Skeletal muscle satellite cell (primary cell): ENCODE measurements at regions not wholly inside any gene's neighbourhood (a gene's known extent, or its start where the extent isn't known, plus 50 kb on each side); places are given as distances from the start of the nearest gene placed in this dataset.
A peak's percentile ranks its signal among the peaks of the same experiment; 100 is the strongest.
"Not testable (repeated sequence)": the region's sequence is repeated elsewhere in the genome, so short reads cannot be mapped to it uniquely, and the experiment has no call there.

ENCODE experiments used
- H3K27me3 ChIP-seq: 2 replicates; pipeline ENCODE4 v1.7.0; 2013; ENCODE audit warnings: low read length; ENCODE audit not compliant: control insufficient read depth, insufficient read depth
- H3K36me3 ChIP-seq: 2 replicates; pipeline ENCODE4 v1.7.0; 2013; ENCODE audit warnings: mild to moderate bottlenecking, control low read depth, low read length; ENCODE audit not compliant: insufficient read depth
- H3K4me1 ChIP-seq: 2 replicates; pipeline ENCODE4 v1.7.0; 2013; ENCODE audit warnings: low read length; ENCODE audit not compliant: control insufficient read depth, insufficient read depth
- H3K4me2 ChIP-seq: 2 replicates; pipeline ENCODE4 v1.7.0; 2013; ENCODE audit warnings: mild to moderate bottlenecking, low read length
- H3K4me3 ChIP-seq: 2 replicates; pipeline ENCODE4 v1.7.0; 2013; ENCODE audit warnings: low read length
- H3K9ac ChIP-seq: 2 replicates; pipeline ENCODE4 v1.7.0; 2013; ENCODE audit warnings: mild to moderate bottlenecking, low read depth, low read length, moderate library complexity
- H3K9me3 ChIP-seq: replicated peaks from 2 replicates; pipeline ENCODE4 v1.7.0; 2013; ENCODE audit warnings: mild to moderate bottlenecking, control low read depth, low read length

DNA sequence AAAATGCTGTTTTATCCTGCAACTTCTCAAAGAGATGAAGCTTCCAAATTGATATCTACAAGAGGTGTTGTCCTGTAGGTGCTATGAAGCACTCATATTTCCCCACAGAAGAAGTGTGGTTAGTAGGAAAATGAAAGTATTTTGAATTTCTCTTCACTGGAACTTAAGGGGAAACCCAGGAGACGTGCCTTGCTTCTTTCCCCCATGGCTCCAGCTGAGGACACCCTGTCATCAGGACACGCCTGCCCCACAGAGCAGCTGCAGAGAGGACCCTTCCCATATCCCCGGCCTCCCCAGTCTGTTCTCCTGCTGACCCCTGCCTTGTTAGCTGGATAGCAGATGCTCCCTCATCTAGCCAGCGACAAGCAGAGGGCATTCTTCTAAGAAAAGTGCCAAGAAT lies 371.3 kb downstream of the COG6 start:
- Histone ChIP-seq H3K4me3 (no peak overlapping the region), H3K36me3 (no peaks in the 10 kb centered on the region), H3K9ac (no peak overlapping the region), H3K4me1 (peaks cover 34% of the 10 kb centered on the region), H3K4me2 (no peak overlapping the region), H3K27me3 (no peaks in the 10 kb centered on the region), H3K9me3 (no peaks in the 10 kb centered on the region)

DNA sequence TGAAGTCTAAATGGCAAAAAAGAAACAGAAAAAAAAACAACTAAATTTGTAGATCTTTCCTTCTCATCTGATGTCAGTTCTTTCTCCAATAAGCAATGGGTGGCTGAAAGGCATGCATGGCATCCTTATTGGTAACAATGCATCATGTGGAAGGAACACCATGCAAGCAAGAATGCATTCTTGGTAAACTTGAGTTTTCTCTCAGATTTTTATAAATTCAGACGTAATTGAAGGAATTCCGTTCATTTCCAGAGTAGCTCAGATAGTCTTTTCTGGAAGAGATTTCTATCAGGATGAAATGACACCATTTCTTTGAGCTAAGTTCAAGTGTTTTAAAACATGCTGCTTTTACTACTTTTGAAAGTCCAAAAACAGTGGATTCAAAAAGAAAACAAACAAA lies 373.0 kb downstream of the COG6 start:
- H3K4me3 ChIP-seq: no peak overlapping the region
- peaks cover 34% of the 10 kb centered on the region for H3K4me1 ChIP-seq
- H3K27me3 ChIP-seq: no peaks in the 10 kb centered on the region
- no peak overlapping the region for H3K4me2 ChIP-seq
- no peaks in the 10 kb centered on the region for H3K9me3 ChIP-seq
- H3K9ac ChIP-seq: no peak overlapping the region
- no peaks in the 10 kb centered on the region for H3K36me3 ChIP-seq

DNA sequence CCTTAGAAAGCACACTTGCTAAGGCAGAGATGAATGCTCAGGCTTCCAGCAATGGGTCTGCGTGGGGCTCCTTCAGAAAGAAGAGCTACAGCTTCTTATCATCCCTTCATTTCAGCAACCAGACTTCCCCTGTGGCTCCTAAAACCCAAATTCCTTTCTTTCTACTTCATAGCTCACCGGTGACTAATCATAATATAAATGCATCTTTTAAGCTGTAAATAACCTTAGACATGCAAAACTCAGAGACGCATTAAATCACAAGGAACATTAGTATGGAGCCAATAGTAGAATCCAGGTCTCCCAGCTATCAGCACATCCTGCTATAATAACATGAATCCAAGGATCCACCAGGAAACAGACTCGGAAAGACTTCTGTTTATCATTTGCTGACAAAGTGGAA lies 375.6 kb downstream of the COG6 start:
- Histone ChIP-seq H3K27me3 (no peaks in the 10 kb centered on the region), H3K9ac (peak overlapping the region; percentile 9), H3K36me3 (no peaks in the 10 kb centered on the region), H3K4me1 (peaks cover 22% of the 10 kb centered on the region), H3K9me3 (no peaks in the 10 kb centered on the region), H3K4me2 (peak overlapping the region; percentile 29), H3K4me3 (no peak overlapping the region)

DNA sequence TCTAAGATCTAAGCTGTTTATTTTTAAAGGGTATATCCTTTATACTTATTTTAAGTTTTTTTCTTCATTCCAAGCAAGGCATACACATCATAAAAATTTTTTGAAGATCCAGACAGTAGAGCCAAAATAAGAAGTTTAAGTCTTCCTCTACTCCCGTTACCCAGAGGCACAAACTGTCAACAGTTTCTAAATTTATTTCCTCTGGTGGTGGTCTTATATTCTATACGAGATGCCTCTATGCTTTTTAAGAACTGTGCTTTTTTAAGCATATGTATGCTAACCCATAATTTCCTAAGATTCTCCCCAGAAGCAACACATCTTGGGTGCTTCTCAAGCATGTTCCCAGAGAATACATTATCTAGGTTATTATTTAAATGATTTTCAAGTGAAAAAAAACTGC lies 383.6 kb downstream of the COG6 start:
- no peak overlapping the region for H3K9ac ChIP-seq
- H3K4me1 ChIP-seq: peaks cover 7% of the 10 kb centered on the region
- no peak overlapping the region for H3K4me3 ChIP-seq
- H3K36me3 ChIP-seq: no peaks in the 10 kb centered on the region
- H3K9me3 ChIP-seq: no peaks in the 10 kb centered on the region
- H3K27me3 ChIP-seq: no peaks in the 10 kb centered on the region
- no peak overlapping the region for H3K4me2 ChIP-seq

DNA sequence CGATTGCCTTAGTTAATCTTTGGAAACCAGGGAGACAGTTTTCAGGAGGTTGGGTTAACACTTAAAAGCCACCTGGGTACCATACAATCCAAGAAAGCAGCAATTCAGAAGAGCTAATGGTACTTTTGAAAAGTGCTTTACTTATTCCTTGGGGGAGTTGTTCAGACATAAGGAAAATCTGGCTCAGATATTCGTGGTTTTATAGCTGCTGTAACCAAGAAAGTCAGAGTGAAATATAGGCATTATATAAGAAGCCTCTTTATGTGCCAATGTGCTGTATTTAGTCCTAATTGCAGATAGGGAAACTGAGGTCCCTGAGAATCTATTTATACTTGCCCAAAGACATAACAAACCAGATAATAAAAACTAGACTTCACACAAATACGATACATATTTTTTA lies 387.5 kb downstream of the COG6 start:
- Histone ChIP-seq H3K9me3 (no peaks in the 10 kb centered on the region), H3K4me3 (no peak overlapping the region), H3K9ac (no peak overlapping the region), H3K4me1 (no peaks in the 10 kb centered on the region), H3K4me2 (no peak overlapping the region), H3K27me3 (no peaks in the 10 kb centered on the region), H3K36me3 (no peaks in the 10 kb centered on the region)

DNA sequence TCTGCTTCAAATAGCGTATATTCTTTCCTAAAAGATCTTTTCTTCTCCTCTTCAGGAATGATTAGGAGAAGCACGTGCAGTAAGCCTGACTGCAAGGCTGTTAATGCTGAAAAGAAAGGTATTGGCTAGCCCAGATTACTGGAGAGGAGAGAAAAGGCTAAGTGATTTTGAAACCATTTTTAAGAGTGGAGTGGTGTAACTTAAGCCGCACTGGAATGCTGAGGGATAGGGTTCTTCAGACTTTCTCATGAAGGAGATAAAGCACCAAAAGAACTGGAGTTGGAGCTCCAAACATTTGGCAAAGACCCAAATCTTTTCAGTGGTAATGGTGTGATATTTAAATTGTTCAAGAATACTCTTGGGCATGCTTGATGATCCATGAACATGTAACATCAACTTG lies 388.3 kb downstream of the COG6 start:
- Histone ChIP-seq H3K36me3 (no peaks in the 10 kb centered on the region), H3K9ac (no peak overlapping the region), H3K27me3 (no peaks in the 10 kb centered on the region), H3K4me1 (no peaks in the 10 kb centered on the region), H3K9me3 (no peaks in the 10 kb centered on the region), H3K4me3 (no peak overlapping the region), H3K4me2 (no peak overlapping the region)

DNA sequence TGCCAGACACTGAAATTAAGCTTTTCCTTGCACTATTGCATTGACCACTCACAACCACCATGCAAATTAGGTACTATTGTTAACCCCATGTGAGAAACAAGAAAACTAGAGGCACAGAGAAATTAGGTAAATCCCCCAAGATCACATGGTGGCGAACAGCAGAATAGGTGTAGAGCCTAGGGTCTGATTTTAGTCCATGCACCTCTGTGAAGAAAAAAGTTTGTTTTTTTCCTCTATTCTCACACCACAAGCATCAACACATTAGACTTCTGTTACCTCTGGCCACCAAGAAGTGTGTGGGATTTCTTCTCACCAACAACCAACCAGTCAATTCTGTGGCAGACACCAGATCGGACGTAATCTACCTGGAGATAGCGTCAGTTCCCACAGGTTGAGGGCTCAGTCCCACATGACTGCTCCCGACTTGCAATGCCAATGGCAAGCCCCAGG lies 391.9 kb downstream of the COG6 start:
- H3K27me3 ChIP-seq: no peaks in the 10 kb centered on the region
- H3K9me3 ChIP-seq: no peaks in the 10 kb centered on the region
- H3K4me3 ChIP-seq: no peak overlapping the region
- H3K4me2 ChIP-seq: no peak overlapping the region
- no peaks in the 10 kb centered on the region for H3K4me1 ChIP-seq
- no peaks in the 10 kb centered on the region for H3K36me3 ChIP-seq
- no peak overlapping the region for H3K9ac ChIP-seq

DNA sequence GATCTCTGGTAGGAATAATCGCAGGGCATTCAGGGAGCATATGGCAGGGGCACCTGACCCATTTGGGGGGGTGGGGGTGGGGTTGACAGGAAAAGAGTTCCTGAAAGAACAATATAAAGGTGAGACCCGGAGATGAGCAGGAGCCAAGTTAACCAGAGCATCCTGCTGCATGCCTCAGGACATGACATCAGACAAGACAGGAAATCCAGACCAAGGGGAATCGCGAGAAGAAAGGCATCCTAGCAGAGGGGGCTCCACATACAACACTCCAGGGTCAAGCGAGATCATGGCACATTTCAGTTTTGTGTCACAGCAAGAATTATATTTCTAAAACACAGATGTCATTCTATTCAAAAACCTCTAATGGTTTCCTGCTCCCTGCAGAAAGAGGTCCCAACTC lies 393.1 kb downstream of the COG6 start:
- Histone ChIP-seq H3K9me3 (no peaks in the 10 kb centered on the region), H3K4me3 (no peak overlapping the region), H3K36me3 (no peaks in the 10 kb centered on the region), H3K4me1 (no peaks in the 10 kb centered on the region), H3K4me2 (no peak overlapping the region), H3K9ac (no peak overlapping the region), H3K27me3 (no peaks in the 10 kb centered on the region)

DNA sequence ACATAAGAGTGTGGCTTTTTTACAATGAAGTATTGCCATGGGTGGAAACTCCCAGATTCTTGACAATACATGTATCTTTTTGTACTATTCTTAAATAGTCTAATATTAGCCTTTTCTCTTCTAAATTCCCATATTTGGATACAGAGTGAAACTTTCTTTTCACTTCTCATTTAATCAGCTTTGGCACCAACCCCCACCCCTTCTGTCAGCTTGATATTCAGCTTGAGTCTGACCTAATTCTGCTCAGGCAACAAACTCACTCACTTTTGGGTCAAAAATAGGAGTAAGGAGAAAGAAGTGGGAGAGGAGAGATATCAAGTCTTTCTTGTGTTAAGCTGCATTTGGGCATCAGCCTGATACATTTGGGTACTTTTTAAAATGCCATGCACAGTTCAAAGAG lies 397.5 kb downstream of the COG6 start:
- Histone ChIP-seq H3K4me2 (no peak overlapping the region), H3K9me3 (no peaks in the 10 kb centered on the region), H3K4me3 (no peak overlapping the region), H3K4me1 (peaks cover 8% of the 10 kb centered on the region), H3K27me3 (no peaks in the 10 kb centered on the region), H3K9ac (no peak overlapping the region), H3K36me3 (no peaks in the 10 kb centered on the region)

DNA sequence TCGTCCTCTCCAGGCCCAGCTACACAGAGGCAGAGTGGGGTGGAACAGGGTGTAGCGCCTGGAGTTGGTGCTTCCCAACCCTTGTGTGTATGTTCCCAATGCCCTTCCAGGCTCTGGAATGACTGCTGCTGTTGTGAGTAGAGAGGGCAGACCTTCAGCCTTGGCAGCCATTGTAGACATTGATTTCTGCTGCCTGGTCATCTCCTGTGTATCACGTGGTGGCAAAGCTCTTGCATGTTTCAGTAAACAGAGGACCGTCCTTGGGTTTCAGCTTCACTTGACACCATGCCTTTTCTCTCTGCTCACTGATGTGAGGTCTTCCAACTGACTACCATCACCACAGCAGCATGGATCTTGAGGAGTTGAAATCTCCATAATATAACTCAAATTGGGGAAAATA lies 397.9 kb downstream of the COG6 start:
- no peak overlapping the region for H3K4me2 ChIP-seq
- no peaks in the 10 kb centered on the region for H3K9me3 ChIP-seq
- H3K4me1 ChIP-seq: peaks cover 10% of the 10 kb centered on the region
- H3K36me3 ChIP-seq: no peaks in the 10 kb centered on the region
- H3K27me3 ChIP-seq: no peaks in the 10 kb centered on the region
- no peak overlapping the region for H3K4me3 ChIP-seq
- no peak overlapping the region for H3K9ac ChIP-seq

DNA sequence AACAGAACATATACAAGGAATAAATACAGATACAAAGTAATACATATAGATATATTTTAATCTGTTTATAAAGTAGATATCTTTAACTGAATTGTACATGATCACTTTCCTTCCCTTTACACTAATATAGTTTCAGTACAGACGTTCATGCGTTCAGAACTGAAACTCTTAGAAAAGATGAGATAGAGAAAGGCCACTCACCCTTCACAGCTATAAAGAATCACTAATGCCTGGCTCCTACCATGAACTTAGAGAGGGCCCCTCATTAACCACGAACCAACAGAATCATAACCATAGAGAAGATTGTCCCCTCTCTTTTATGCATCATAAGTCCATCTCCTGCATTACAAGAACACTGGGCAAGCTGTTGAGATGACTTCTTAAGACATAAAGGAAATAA lies 399.0 kb downstream of the COG6 start:
- not testable (repeated sequence) for H3K4me2 ChIP-seq, H3K4me3 ChIP-seq, H3K27me3 ChIP-seq, H3K36me3 ChIP-seq, H3K9me3 ChIP-seq, H3K9ac ChIP-seq
- H3K4me1 ChIP-seq: peaks cover 20% of the 10 kb centered on the region

DNA sequence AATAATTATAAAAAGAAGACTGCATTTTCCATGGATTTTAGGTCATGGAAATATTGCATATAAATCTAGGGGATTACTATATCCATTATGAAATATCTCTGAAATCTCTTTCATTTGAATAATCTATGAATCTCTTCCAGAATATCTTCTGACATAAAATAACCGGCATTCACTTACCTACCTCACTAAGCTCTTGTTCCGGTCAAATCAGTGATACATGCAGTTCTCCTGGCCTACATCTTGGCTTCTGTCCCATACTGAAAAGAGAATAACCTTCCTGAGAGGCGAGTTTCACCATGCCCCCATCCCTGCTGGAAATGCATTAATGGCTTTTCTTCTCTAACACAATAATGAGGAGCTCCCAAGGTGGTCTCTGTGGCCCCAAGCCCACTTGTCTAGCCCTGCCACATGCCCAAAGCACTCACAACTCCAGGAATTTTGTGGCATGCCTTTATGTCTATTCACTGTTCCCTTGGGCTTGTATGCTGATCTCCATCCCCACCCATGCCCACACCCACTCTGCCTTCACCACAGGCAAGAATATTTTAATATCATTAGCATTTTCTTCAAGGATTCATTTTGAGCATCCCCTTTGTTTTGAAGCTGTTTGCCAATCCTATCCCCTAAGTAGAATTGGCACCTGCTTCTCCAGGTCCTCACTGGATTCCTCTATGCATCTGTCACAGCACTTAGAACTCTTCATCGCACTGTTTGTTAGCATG lies 401.6 kb downstream of the COG6 start:
- no peak overlapping the region for H3K4me2 ChIP-seq
- H3K4me1 ChIP-seq: peaks cover 46% of the 10 kb centered on the region
- no peaks in the 10 kb centered on the region for H3K27me3 ChIP-seq
- H3K4me3 ChIP-seq: no peak overlapping the region
- H3K9me3 ChIP-seq: no peaks in the 10 kb centered on the region
- H3K36me3 ChIP-seq: no peaks in the 10 kb centered on the region
- no peak overlapping the region for H3K9ac ChIP-seq
